ENCODE measurements at regions not wholly inside any gene's neighbourhood (a gene's known extent, or its start where the extent isn't known, plus 50 kb on each side); places are given as distances from the start of the nearest gene placed in this dataset.

- no peak for TF ChIP-seq CTCF (conservative IDR thresholded peaks at IDR 0.05)
- TF ChIP-seq EZH2 (IDR thresholded peaks at IDR 0.05; ENCODE audit: low read depth) = no peak
Measured at GRCh38 chr11:32326522-32326921, 108.8 kb downstream of the WT1 start.

Data from PC-9 (cell line).